HG02678 (cell line): ENCODE measurements at regions not wholly inside any gene's neighbourhood (a gene's known extent, or its start where the extent isn't known, plus 50 kb on each side); places are given as distances from the start of the nearest gene placed in this dataset.

Experiments
- ATAC-seq: cut with Tn5 transposase; IDR thresholded peaks from one replicate; pipeline ENCODE4 v1.9.1; 2021; ENCODE audit warnings: mild to moderate bottlenecking, moderate library complexity; ENCODE audit not compliant: unreplicated experiment

DNA sequence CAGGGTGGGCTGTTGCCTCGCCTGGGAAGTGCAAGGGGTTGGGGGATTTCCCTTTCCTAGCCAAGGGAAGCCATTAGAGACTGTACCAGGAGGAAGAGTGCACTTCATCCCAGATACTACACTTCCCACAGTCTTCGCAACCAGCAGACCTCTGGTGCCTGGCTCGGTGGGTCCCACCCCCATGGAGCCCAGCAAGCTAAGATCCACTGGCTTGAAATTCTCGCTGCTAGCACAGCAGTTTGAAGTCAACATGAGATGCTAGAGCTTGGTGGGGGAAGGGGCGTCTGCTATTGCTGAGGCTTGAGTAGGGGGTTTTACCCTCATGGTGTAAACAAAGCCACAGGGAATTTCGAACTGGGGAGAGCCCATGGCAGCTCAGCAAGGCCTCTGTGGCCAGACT, 586.4 kb downstream of the HTR1A start:
- no peak for ATAC-seq

GRCh38 chr5:63374085-63374484, 588.2 kb downstream of the HTR1A start:
- ATAC-seq = no peak

DNA sequence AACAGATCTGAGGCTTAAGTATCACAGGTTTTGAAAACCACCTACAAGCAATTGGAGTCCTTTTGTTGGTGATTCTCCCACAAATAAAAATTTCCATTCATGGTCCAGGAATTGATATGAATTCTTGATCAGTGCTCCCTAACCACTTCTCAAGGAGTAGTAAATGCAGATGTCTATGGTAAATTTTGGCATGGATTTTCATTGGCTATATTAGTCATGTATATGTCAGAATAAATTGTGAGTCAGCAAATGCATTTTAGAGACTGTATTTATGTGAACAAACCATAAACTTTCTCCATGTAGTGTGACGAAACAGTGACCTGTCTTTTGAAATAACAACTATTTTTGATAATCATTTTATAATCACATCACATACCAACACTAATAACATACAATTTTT, 611.1 kb downstream of the HTR1A start:
- ATAC-seq = no peak

GRCh38 chr5:63346451-63346850, 615.8 kb downstream of the HTR1A start:
- ATAC-seq = no peak

GRCh38 chr5:63341442-63341841, 620.8 kb downstream of the HTR1A start:
- ATAC-seq = no peak

GRCh38 chr5:63323926-63324325, 638.3 kb downstream of the HTR1A start:
- no peak for ATAC-seq

DNA sequence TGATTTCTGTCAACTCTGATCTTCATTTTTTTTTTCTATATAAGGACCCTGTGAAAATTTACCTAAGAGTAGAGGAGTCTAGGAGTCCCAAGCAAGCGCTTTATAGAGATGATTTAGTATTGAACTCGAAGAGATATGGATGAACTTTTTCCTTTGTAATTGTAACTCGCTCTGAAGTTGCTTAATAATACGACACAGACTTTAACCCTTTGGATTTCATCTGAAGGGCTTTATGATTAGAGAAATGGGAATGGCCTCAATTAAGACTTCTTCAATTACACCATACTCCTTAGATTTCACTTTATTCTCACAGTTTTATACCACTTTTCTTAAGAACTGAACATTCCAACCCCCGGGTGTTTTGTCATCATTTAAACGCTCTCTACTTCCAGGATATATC, 647.7 kb downstream of the HTR1A start:
- no peak for ATAC-seq

DNA sequence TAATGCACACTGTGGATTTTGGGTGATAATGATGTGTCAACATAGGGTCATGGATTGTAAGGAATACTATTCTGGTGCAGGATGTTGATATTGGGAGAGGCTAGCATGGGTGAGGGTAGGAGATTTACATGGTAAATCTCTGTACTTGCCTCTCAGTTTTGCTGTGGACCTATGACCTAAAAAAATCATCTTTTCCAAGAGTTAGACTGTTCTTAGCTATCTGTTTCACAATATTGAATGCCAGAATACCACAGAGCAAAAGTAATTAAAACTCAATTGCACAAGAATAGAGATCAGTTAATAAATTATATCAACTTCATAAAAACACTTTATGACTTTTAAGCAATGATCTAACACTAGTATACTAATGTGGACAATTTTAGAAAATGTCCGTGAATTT, 651.6 kb downstream of the HTR1A start:
- no peak for ATAC-seq

GRCh38 chr5:63306909-63307308, 655.3 kb downstream of the HTR1A start:
- no peak for ATAC-seq

- ATAC-seq = no peak
Measured at GRCh38 chr5:63293317-63293716, 668.9 kb downstream of the HTR1A start.

- ATAC-seq = no peak
Measured at GRCh38 chr5:63286724-63287123, 675.5 kb downstream of the HTR1A start.

DNA sequence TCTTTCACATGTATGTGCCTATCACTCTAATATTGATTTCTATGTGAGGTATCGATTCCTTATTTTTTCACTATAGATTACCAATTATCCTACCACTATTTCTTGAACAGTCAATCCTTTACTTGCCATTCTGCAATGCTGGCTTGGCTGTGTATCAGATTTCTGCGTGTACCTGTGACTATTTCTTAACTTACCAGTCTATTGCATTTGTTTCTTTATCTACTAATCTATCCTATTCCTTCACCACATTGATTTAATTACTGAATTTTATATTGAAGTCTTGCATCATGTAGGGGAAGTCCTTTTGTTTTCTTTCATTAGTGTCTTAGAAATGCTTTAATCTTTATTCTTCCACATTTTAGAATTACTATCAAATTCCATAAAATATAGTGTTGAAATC, 684.8 kb downstream of the LRRC70 start:
- ATAC-seq = no peak

DNA sequence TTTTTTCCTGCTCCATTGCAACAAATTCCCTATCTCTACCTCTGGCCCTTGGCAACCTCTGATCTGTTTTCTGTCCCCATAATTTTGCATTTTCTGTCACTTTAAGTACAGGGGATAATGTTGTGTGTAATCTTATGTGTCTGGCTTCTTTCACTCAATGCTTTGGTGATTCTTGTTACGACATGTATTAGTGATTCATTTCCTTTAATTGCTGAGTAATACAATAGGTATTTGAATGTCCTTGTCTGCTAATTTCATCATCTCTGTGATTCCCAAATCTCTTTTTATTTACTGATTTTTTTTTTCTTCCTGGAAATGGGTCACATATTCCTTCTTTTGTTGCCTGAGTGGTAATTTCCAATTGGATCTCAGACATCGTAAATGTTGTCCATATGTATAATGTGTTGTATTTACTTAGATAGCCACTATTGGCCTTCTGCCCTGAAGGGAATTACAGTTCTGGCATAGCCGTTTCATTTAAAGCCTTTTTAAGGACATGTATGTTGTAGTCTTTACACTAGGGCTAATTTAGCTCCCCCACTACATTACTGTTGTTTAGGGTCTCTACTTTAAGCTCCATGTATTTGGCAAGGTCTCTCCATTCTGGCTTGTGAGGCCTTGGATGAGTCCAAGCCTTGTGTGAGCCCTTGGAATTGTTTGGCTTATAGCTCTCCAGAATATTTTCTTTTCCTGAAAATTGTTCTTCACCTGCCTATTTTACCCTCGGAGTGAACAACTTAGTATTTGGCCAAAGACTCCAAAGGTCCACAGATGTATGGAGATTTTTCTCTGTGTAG, 683.8 kb downstream of the LRRC70 start:
- no peak for ATAC-seq

DNA sequence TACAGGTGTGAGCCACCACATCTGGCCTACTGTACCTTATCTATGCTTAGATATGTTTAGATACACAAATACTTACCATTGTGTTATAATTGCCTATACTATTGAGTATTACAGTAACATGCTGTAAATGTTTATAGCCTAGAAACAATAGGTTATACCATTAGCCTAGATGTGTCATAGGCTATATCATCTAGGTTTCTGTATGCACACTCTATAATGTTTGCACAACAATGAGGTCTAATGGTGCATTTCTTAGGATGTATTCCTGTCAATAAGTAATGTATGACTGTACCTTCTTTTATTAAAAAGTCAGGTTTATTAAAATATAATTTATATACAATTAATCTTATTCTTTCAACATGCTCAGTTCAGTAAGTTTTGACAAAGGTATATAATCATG, 683.1 kb downstream of the LRRC70 start:
- no peak for ATAC-seq

DNA sequence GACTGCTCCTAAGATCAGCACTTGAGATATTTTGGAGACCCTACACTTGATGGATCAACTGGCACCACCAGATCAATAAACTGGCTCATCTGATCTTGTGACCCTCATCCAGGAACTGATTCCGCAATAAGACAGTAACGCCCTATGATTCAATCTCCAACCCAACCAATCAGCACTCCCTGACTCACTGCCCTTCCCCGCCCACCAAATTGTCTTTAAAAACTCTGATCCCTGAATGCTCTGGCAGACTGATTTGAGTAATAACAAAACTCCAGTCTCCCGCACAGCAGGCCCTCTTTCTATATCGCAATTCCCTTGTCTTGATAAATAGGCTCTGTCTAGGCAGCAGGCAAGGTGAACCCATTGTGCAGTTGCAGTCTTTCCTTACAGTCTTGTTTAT, 677.0 kb downstream of the LRRC70 start:
- no peak for ATAC-seq

DNA sequence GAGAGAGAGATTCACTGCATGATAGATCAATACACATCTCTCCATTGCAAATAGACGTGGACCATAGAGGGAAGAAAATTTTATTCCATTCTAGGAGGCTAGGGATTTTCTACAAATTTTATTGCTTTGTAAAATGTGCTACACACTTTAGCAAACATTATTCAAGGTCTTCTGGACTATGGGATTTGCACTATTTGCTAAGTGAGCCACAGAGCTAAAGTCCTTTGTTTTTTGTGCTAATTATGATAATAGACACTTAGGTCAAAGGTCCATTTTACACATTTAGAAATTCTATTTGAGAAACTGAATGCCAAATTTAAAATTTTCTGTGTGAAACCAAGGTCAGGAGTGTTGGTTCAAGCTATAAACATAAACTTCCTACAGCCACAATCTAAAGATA, 672.3 kb downstream of the LRRC70 start:
- no peak for ATAC-seq

GRCh38 chr5:63249960-63250359, 671.3 kb downstream of the LRRC70 start:
- ATAC-seq = no peak

GRCh38 chr5:63247651-63248050, 669.0 kb downstream of the LRRC70 start:
- ATAC-seq = no peak

DNA sequence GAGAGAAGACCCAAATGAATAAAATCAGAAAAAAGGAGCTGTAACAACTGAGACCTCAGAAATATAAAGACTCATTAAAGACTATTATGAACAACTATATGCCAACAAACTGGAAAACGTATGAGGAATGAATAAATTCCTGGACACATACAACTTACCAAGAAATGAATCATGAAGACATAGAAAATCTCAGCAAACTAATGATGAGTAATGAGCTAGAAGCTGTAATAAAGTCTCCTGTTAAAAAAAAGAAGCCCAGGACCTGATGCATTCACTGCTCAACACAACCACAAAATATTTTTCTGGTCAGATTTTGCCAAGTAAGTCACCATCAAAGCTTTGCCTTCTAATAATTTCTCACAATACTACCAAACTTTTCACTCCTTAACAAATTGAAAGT, 666.7 kb downstream of the LRRC70 start:
- no peak for ATAC-seq

DNA sequence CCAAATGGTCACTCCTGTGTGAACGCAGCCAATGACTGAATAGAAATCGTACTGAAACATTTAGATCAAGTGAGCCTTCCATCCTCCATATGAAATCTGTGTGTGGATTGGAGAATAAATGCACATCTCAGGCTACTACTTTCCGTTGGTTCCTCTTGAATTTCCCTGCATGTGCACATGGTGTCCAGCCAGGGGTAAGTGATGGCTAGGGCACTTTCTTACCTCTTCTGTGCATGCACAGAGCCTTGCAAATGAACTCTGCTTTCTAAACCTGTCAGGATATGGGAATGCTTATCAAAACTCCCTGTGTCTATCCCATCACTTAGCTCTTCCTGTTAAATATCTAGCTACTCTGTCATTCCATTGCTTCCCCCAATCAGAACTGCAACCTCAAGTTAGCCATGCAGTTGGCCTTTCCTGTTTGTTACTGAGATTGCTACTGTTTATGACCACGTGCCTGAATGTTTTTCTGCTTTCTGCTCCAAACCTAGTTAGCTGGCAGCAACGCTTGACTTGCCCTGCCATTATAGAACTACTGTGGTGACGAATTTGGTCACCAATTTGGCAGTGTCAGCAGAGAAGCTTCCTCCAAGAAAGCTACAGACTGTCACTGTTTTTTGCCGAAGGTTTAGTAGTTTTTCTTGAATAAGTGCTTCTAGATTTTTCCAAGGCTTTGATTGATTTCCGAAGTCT, 661.6 kb downstream of the LRRC70 start:
- ATAC-seq = no peak

- no peak for ATAC-seq
Measured at GRCh38 chr5:63233911-63234310, 655.3 kb downstream of the LRRC70 start.

DNA sequence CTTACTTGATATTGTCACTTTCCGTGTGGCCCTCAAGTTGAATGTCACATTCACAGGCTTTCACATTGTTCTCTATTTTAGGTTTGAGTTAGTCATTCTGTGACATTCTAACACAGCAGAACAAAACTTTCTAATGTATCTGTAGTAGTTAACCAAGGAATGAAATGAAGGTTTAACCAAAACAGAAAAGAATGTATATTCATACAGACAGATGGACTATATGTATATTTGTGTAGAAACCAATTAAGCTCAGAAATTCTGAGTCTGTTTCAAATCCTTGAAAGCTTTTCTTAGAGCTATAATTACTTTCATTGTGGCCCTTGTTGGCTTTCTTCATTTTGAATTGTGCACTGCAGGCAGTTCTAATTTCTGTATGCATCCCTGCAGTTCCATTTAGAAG, 654.7 kb downstream of the LRRC70 start:
- no peak for ATAC-seq

GRCh38 chr5:63230754-63231153, 652.1 kb downstream of the LRRC70 start:
- ATAC-seq = no peak
